Caco-2 (cell line): ENCODE measurements at regions not wholly inside any gene's neighbourhood (a gene's known extent, or its start where the extent isn't known, plus 50 kb on each side); places are given as distances from the start of the nearest gene placed in this dataset.
A peak's percentile ranks its signal among the peaks of the same experiment; 100 is the strongest.

Source experiments
- BruUV-seq: library from RNA; stranded (reverse); fragments of 400-500 nt; replicated peaks from 2 replicates; lab custom pipeline; 2021; lab: Mats Ljungman, UMichigan
- CTCF ChIA-PET: fragments of 300-600 bp; sonication (Branson Sonifier 250); formaldehyde crosslinking; loops from one replicate; lab custom pipeline; 2022; ENCODE audit warnings: antibody characterized with exemption; lab: Charles Lee
- POLR2A ChIA-PET: fragments of 300-600 bp; sonication (Branson Sonifier 250); formaldehyde crosslinking; loops from one replicate; lab custom pipeline; 2022; ENCODE audit warnings: antibody characterized with exemption; lab: Charles Lee
- DNase-seq, 2 experiments: peaks; one replicate each; pipeline versions ENCODE4 v3.0.0 to v3.0.0-alpha.2; 2020 to 2022
- H3K27me3 ChIP-seq: replicated peaks from 2 replicates; pipeline ENCODE4 v1.6.0; 2011; ENCODE audit warnings: low read length; ENCODE audit not compliant: control insufficient read depth, insufficient read depth
- H3K36me3 ChIP-seq: 2 replicates; pipeline ENCODE4 v1.5.1; 2011; ENCODE audit warnings: low read length; ENCODE audit not compliant: control insufficient read depth, insufficient read depth
- H3K4me1 ChIP-seq: fragments of 250-450 bp; sonication (Bioruptor Pico); 2 replicates; pipeline ENCODE4 v1.5.1; 2020; ENCODE audit warnings: mild to moderate bottlenecking
- H3K4me3 ChIP-seq: 2 replicates; pipeline ENCODE4 v1.5.1; 2011; ENCODE audit warnings: low read depth, mild to moderate bottlenecking, control low read depth, low read length
- H3K9me3 ChIP-seq: fragments of 250-450 bp; sonication (Bioruptor Pico); 2 replicates; pipeline ENCODE4 v1.5.1; 2020; ENCODE audit warnings: mild to moderate bottlenecking, moderate library complexity
- H3K27ac Mint-ChIP-seq: one replicate; pipeline ENCODE4 v1.8.0; 2022; ENCODE audit warnings: mixed read lengths; ENCODE audit not compliant: unreplicated experiment
- H3K27me3 Mint-ChIP-seq: one replicate; pipeline ENCODE4 v1.8.0; 2022; ENCODE audit warnings: mixed read lengths; ENCODE audit not compliant: insufficient read depth, unreplicated experiment
- H3K36me3 Mint-ChIP-seq: one replicate; pipeline ENCODE4 v1.8.0; 2022; ENCODE audit warnings: mild to moderate bottlenecking, mixed read lengths; ENCODE audit not compliant: insufficient read depth, unreplicated experiment
- H3K4me1 Mint-ChIP-seq: one replicate; pipeline ENCODE4 v1.8.0; 2022; ENCODE audit warnings: low read depth, mixed read lengths; ENCODE audit not compliant: unreplicated experiment
- H3K4me3 Mint-ChIP-seq: one replicate; pipeline ENCODE4 v1.8.0; 2022; ENCODE audit warnings: mild to moderate bottlenecking, moderate library complexity, mixed read lengths; ENCODE audit not compliant: unreplicated experiment
- H3K9me3 Mint-ChIP-seq: one replicate; pipeline ENCODE4 v1.8.0; 2022; ENCODE audit warnings: mixed read lengths; ENCODE audit not compliant: unreplicated experiment
- CTCF ChIP-seq, 2 experiments: fragments of 200-600 bp in 1 of 2; IDR thresholded peaks; 1 replicate in 1 of 2; 2 replicates in 1 of 2; pipeline versions ENCODE4 v1.5.1 to v1.8.0; 2011 to 2022; ENCODE audit warnings: antibody characterized with exemption in 1 of 2, control low read depth in 1 of 2, inconsistent platforms in 1 of 2, low read depth in 1 of 2, low read length in 1 of 2, mild to moderate bottlenecking in 1 of 2, moderate library complexity in 1 of 2; ENCODE audit not compliant: insufficient read depth in 1 of 2, severe bottlenecking in 1 of 2, unreplicated experiment in 1 of 2
- intact Hi-C: fragments of 100-400 bp; cut with micrococcal nuclease; formaldehyde crosslinking; loops from one replicate; pipeline ENCODE4 v1.10.0; 2022; ENCODE audit not compliant: unreplicated experiment

GRCh38 chr1:48061162-48062136 lies 64.3 kb upstream of the TRABD2B start:
- H3K27ac Mint-ChIP-seq, result no peak overlapping the region
- CTCF ChIA-PET, result interaction anchor here (0.6 to 1.9 kb wide), 9 partner anchors 11 to 624 kb away, joined by 3 to 14 read pairs (median 4); partner anchors contain the start of genes FOXD2 and TRABD2B
- POLR2A ChIA-PET, result no interaction called here

DNA sequence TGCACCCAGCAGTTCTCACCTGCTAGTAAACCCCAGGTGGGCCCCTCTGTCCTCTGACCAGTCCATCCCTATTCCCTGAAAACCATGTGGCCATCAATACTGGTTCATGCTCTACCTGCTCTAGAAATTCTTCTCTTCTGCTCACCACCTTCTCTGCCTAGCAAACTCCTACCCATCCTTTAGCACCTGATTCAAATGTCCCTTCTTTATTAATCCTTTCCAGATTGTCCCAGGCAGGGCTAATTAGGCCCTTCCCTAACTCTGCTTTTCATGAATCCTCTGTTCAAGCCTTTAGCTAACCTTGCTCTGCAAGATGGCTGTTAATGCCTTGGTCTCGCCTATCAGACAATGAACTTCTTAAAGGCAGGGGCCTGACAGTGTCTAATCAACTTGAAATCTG lies 62.1 kb upstream of the TRABD2B start:
- POLR2A ChIA-PET, result no interaction called here
- no peak overlapping the region for H3K4me3 Mint-ChIP-seq
- no peak for DNase-seq
- intact Hi-C loops, result no loop called here
- H3K27me3 ChIP-seq, result no peaks in the 10 kb centered on the region
- H3K27ac Mint-ChIP-seq, result no peak overlapping the region
- H3K36me3 Mint-ChIP-seq, result no peaks in the 10 kb centered on the region
- CTCF ChIA-PET, result no interaction called here
- H3K36me3 ChIP-seq, result no peaks in the 10 kb centered on the region; the same call in 1 of the 2 replicates
- BruUV-seq, result no TSS peak
- no peak overlapping the region for H3K4me3 ChIP-seq
- H3K27me3 Mint-ChIP-seq, result no peaks in the 10 kb centered on the region
- H3K9me3 Mint-ChIP-seq, result no peaks in the 10 kb centered on the region
- no peak for TF ChIP-seq CTCF (IDR thresholded peaks at IDR 0.05; ENCODE audit: insufficient read depth in 1 of 2, low read depth in 1 of 2, low read length in 1 of 2, severe bottlenecking in 1 of 2, unreplicated experiment in 1 of 2)
- H3K9me3 ChIP-seq, result no peaks in the 10 kb centered on the region
- H3K4me1 ChIP-seq, result peaks cover 19% of the 10 kb centered on the region
- H3K4me1 Mint-ChIP-seq, result peaks cover 28% of the 10 kb centered on the region

More at GRCh38 chr1:48061162-48062136, 64.3 kb upstream of the TRABD2B start:
- no peaks in the 10 kb centered on the region for H3K36me3 Mint-ChIP-seq
- TF ChIP-seq CTCF (IDR thresholded peaks at IDR 0.05; ENCODE audit: insufficient read depth in 1 of 2, low read depth in 1 of 2, low read length in 1 of 2, severe bottlenecking in 1 of 2, unreplicated experiment in 1 of 2), result peak; percentile 61 to 62
- Histone ChIP-seq H3K36me3 (no peaks in the 10 kb centered on the region), H3K27me3 (no peaks in the 10 kb centered on the region), H3K4me3 (no peak overlapping the region), H3K9me3 (no peaks in the 10 kb centered on the region), H3K4me1 (no peaks in the 10 kb centered on the region)
- no TSS peak for BruUV-seq
- H3K27me3 Mint-ChIP-seq, result no peaks in the 10 kb centered on the region
- peaks cover 10% of the 10 kb centered on the region for H3K4me1 Mint-ChIP-seq
- no peaks in the 10 kb centered on the region for H3K9me3 Mint-ChIP-seq
- DNase-seq, result peak; percentile 45 to 69
- intact Hi-C loops, result loop anchor here (1.0 to 5.0 kb wide), 3 partner anchors 64 to 324 kb away; partner anchors contain the start of gene TRABD2B
- no peak overlapping the region for H3K4me3 Mint-ChIP-seq

DNA sequence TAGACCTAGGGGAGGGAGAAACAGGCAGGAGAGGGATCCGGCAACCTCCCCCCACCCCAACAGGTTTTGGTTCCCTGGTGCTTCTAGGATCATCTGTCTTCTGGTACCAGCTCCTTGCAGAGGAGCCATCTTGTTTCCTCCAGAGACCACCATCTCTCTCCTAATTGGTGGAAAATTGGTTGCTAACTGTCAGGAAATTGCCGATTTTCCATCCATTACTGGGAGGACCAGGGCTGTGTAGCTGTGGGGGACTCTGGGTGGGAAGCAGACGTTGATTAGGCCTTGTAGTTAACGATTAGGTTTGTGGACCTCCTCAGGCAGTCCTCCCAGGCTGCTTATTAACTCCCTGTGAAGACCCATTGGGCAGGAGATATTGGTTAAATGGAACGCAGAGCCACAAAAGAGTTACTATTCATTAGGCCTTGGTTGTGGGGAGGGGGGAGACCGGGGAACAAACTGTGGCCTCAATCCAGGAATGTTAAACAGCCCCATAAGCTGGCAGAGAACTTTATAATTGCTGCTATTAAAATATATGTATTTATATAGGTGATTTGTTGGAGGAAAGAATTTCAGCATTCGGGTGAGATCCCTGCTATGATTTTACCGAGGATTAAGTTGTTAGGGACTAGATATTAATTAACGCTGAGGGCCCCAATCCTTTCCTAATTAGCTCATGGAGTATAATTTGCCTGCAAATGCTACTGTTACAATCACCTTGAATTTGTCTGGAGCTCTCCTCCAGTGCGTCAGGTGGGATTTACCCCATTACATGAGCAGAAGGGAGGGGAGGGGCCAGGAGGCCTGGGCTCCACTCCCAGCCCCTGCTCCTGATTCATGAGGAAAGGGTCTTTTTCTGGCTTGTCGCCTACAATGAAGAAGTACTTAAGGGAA lies 61.2 kb upstream of the TRABD2B start:
- ChIA-PET POLR2A (no interaction called here), CTCF (interaction anchor here (0.6 to 1.0 kb wide), 2 partner anchors 61 to 176 kb away, joined by 3 to 4 read pairs; partner anchors contain the start of gene TRABD2B)
- Mint-ChIP-seq H3K36me3 (no peaks in the 10 kb centered on the region), H3K27ac (no peak overlapping the region), H3K4me1 (peaks cover 37% of the 10 kb centered on the region), H3K4me3 (no peak overlapping the region), H3K27me3 (no peaks in the 10 kb centered on the region), H3K9me3 (no peaks in the 10 kb centered on the region)
- intact Hi-C loops, result no loop called here
- H3K27me3 ChIP-seq, result no peaks in the 10 kb centered on the region
- H3K4me1 ChIP-seq, result peaks cover 28% of the 10 kb centered on the region
- H3K36me3 ChIP-seq, result no peaks in the 10 kb centered on the region; the same call in 1 of the 2 replicates
- TF ChIP-seq CTCF (IDR thresholded peaks at IDR 0.05; ENCODE audit: insufficient read depth in 1 of 2, low read depth in 1 of 2, low read length in 1 of 2, severe bottlenecking in 1 of 2, unreplicated experiment in 1 of 2), result no peak
- no peak for DNase-seq
- H3K9me3 ChIP-seq, result no peaks in the 10 kb centered on the region
- no peak overlapping the region for H3K4me3 ChIP-seq
- BruUV-seq, result no TSS peak
